GM18502 (cell line): ENCODE measurements at regions not wholly inside any gene's neighbourhood (a gene's known extent, or its start where the extent isn't known, plus 50 kb on each side); places are given as distances from the start of the nearest gene placed in this dataset.
A peak's percentile ranks its signal among the peaks of the same experiment; 100 is the strongest.

Source experiments
- ATAC-seq: cut with Tn5 transposase; IDR thresholded peaks from one replicate; pipeline ENCODE4 v1.9.1; 2021; ENCODE audit warnings: mild to moderate bottlenecking; ENCODE audit not compliant: unreplicated experiment, poor library complexity

- no peak for ATAC-seq
Observed at GRCh38 chr5:168156170-168156569, 135.3 kb upstream of the WWC1 start.

GRCh38 chr5:168157141-168157540 is 134.3 kb upstream of the WWC1 start:
- no peak for ATAC-seq

DNA sequence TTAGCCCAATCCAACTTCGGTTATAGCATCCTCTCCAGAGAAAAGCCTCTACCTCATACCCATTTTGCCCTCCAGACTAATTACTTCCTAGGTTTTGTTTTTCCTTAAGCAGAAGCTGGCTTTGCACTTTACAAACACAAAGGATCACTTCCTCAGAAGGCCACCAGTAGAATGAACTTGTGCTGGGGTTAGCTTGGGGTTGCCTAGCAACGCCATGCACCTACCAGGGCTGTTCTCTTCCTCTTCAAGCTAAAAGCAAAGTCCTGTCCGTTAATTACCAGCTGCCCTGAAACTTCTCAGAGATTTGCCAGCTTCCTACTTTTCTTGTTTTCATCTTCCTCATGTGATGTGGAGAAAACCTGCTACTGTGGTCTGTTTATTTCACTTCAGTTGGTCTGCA is 132.0 kb upstream of the WWC1 start:
- peak; percentile 73 for ATAC-seq

DNA sequence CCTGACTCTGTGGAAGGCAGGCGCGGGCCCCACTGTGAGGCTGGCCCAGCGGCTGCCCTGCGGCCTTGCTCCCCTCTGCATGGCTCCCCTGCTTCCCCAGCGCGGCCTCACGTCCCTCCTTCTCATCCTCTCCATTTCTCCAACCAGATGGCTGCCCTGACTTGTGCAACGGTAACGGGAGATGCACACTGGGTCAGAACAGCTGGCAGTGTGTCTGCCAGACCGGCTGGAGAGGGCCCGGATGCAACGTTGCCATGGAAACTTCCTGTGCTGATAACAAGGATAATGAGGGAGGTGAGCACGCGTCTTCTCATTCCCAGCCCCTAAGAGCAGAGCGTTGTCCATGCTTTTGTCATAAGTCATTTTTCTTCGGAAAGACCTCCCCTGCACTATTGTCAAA is 129.0 kb upstream of the WWC1 start:
- ATAC-seq: no peak

DNA sequence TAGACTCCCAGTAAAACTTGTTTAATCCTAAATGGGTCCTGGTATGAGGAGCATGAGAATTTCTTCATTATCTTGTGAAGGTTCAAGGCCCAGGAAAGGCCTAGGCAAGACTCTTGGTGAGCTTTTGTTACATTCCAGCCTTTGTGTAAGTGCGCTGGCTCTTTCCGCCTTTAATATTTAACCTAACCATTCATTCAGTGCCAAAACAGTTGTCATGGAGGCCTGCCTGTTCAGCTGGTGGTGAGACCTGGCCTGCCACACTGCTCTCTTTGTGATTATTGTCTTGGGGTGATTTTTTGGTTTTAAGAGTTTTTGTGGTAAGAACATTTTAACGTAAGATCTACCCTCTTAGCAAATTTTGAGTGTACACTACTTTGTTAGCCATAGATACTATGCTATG is 127.5 kb upstream of the WWC1 start:
- ATAC-seq: no peak

- no peak for ATAC-seq
Observed at GRCh38 chr5:168165221-168165914, 126.1 kb upstream of the WWC1 start.

DNA sequence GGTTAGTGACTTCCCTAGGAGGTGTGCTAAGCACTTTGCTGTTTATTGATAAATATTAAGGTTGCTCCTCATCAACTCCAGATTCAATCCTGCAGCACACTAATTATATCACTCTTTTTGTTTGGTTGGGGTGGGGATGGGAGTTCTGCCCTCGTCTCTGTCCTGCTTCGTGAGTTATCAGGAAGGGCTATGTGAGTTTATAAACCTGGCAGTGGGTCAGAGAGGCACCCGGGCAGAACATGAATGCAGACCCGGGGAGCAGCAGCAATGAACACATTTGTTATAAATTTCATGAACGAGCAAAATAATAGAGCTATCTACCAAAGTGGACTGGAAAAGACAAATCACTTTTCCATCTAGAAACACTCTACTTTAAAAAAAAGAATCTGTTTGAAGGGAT is 125.5 kb upstream of the WWC1 start:
- no peak for ATAC-seq

GRCh38 chr5:168167338-168167737 is 124.1 kb upstream of the WWC1 start:
- ATAC-seq: no peak

GRCh38 chr5:168168978-168169698 is 122.3 kb upstream of the WWC1 start:
- no peak for ATAC-seq

- ATAC-seq: no peak
Observed at GRCh38 chr5:168169791-168170190, 121.7 kb upstream of the WWC1 start.

GRCh38 chr5:168171901-168172759 is 119.3 kb upstream of the WWC1 start:
- no peak for ATAC-seq

DNA sequence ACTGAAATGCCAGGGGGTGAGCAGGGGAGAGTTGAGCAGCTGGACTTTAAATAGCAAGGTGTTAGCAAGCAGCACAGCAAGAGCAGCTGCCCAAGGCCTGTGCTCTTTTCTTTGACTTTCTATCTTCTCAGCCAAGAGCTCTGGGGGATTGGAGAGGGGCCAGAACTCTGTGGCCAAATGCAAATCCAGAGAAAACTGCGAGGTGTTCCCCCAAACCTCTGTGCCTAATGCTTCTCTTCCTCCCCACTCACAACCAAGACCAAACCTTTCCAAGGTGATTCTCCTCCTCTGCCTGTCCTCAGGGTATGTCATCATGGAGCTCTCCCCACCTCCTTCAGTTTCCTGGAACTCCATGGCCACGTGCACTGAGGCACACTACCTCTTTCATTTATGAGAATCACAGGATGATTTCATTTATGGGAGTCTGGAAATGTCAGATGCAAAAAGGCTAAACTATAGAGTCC is 118.7 kb upstream of the WWC1 start:
- no peak for ATAC-seq

GRCh38 chr5:168174376-168174775 is 117.1 kb upstream of the WWC1 start:
- peak; percentile 84 for ATAC-seq

DNA sequence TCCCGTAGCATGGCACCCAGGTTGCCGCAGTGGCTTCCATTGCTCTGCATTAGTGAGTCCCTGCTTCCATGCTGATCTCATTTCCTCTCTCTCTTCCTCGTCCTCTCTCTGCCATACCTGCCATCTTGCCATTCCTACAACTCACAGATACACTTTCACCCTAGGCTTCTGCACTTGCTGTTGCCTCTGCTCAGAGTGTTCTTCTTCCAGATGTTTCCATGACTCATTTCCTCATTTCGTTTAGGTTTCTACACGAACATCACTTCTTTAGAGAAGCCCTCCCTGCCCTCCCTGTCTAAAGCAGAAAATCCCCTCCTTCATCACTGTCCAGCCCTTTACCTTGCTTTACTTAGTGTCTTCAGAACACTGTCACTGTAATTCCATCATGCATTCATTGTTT is 115.2 kb upstream of the WWC1 start:
- no peak for ATAC-seq

DNA sequence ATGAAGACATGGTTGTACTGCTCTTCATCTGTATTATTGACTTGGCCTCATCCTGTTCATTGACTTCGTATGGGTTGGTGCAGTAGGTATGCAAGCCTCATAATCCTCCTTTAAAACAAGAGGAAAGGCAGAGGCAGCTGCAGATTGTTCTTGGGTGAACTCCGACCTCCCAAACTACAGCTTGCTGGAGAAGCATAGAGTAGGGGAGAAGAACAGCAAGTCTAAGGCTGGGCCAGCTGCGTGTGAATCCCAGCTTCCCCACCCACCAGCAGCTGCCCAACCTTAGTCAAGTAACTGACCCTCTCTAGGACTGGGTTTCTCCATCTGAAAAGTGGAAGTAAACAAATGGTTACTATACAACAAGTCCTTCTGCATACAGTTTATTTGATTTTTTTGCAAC is 114.5 kb upstream of the WWC1 start:
- ATAC-seq: no peak

- no peak for ATAC-seq
Observed at GRCh38 chr5:168177831-168178450, 113.5 kb upstream of the WWC1 start.

- ATAC-seq: no peak
Observed at GRCh38 chr5:168179192-168179593, 112.3 kb upstream of the WWC1 start.

- ATAC-seq: no peak
Observed at GRCh38 chr5:168182269-168182668, 109.2 kb upstream of the WWC1 start.

- no peak for ATAC-seq
Observed at GRCh38 chr5:168184103-168184502, 107.3 kb upstream of the WWC1 start.

- ATAC-seq: no peak
Observed at GRCh38 chr5:168186289-168187074, 105.0 kb upstream of the WWC1 start.
